GM12878 (cell line): ENCODE measurements at regions not wholly inside any gene's neighbourhood (a gene's known extent, or its start where the extent isn't known, plus 50 kb on each side); places are given as distances from the start of the nearest gene placed in this dataset.

Experiments used
- ATAC-seq: fragments of 200-7000 bp; cut with Tn5 transposase; 3 replicates; pipeline ENCODE4 v1.9.1; 2020; ENCODE audit warnings: mild to moderate bottlenecking, moderate library complexity
- BruUV-seq: library from RNA; stranded (reverse); fragments of 400-500 nt; replicated peaks from 2 replicates; lab custom pipeline; 2021; lab: Mats Ljungman, UMichigan
- CTCF ChIA-PET: fragments of 300-600 bp; sonication (Branson Sonifier 250); formaldehyde crosslinking; extraction: SDS; loops from one replicate; lab custom pipeline; 2021; ENCODE audit warnings: inconsistent platforms; lab: Yijun Ruan, JAX
- POLR2A ChIA-PET: fragments of 350-600 bp; formaldehyde crosslinking; extraction: SDS; loops from one replicate; lab custom pipeline; 2021; ENCODE audit warnings: inconsistent platforms; lab: Charles Lee
- RAD21 ChIA-PET: fragments of 300-600 bp; sonication (Branson Sonifier 250); formaldehyde crosslinking; loops from one replicate; lab custom pipeline; 2023; ENCODE audit warnings: antibody characterized with exemption; ENCODE audit not compliant: unreplicated experiment; lab: Charles Lee
- SMC1A ChIA-PET: fragments of 300-600 bp; sonication (Branson Sonifier 250); formaldehyde crosslinking; loops from one replicate; lab custom pipeline; 2023; ENCODE audit not compliant: unreplicated experiment, uncharacterized antibody; lab: Charles Lee
- DNase-seq: peaks from one replicate; pipeline ENCODE4 v3.0.0-alpha.2; 2011; ENCODE audit warnings: low read depth, low spot score
- FAIRE-seq: peaks from 3 replicates; lab custom pipeline; 2011; peaks lifted over from hg19 to GRCh38; lab: Jason Lieb, UNC
- H2AFZ ChIP-seq: 2 replicates; pipeline ENCODE4 v1.6.0; 2011; ENCODE audit warnings: low read depth, low read length, control low read depth; ENCODE audit not compliant: control insufficient read depth
- H3K27ac ChIP-seq: 2 replicates; pipeline ENCODE4 v1.5.1; 2011; ENCODE audit warnings: control low read depth; ENCODE audit not compliant: control insufficient read depth, insufficient read depth
- H3K27me3 ChIP-seq, 2 experiments: replicated peaks in 1 of 2; 2 replicates each; pipeline versions ENCODE4 v1.6.0 to v1.6.1; 2011; ENCODE audit warnings: low read length in 1 of 2; ENCODE audit not compliant: control insufficient read depth in 2 of 2, insufficient read depth in 2 of 2
- H3K36me3 ChIP-seq, 2 experiments: 2 replicates each; pipeline ENCODE4 v1.5.1; 2011; ENCODE audit warnings: low read length in 1 of 2; ENCODE audit not compliant: control insufficient read depth in 2 of 2, insufficient read depth in 2 of 2
- H3K4me1 ChIP-seq: 2 replicates; pipeline ENCODE4 v1.6.1; 2011; ENCODE audit warnings: mild to moderate bottlenecking, low read length, moderate library complexity, mixed read lengths; ENCODE audit not compliant: control insufficient read depth, insufficient read depth
- H3K4me2 ChIP-seq: 2 replicates; pipeline ENCODE4 v1.6.0; 2011; ENCODE audit warnings: control low read depth; ENCODE audit not compliant: control insufficient read depth, insufficient read depth
- H3K4me3 ChIP-seq: fragments of 200-600 bp; sonication (generic); 2 replicates; pipeline ENCODE4 v1.5.1; 2016
- H3K79me2 ChIP-seq: 2 replicates; pipeline ENCODE4 v1.6.0; 2011; ENCODE audit warnings: low read length; ENCODE audit not compliant: control insufficient read depth, insufficient read depth
- H3K9ac ChIP-seq: 2 replicates; pipeline ENCODE4 v1.8.0; 2011; ENCODE audit warnings: low read length, control low read depth, mixed read lengths; ENCODE audit not compliant: control insufficient read depth, insufficient read depth
- H3K9me3 ChIP-seq: replicated peaks from 3 replicates; pipeline ENCODE4 v1.5.1; 2011; ENCODE audit warnings: mild to moderate bottlenecking, low read length; ENCODE audit not compliant: control insufficient read depth, insufficient read depth
- H4K20me1 ChIP-seq: 2 replicates; pipeline ENCODE4 v1.6.0; 2011; ENCODE audit not compliant: control insufficient read depth, insufficient read depth
- CBFB ChIP-seq: IDR thresholded peaks from 2 replicates; pipeline ENCODE4 v1.6.1; 2016; ENCODE audit warnings: antibody characterized with exemption, low read depth
- HDAC2 ChIP-seq: fragments of 200-600 bp; sonication (generic); IDR thresholded peaks from 2 replicates; pipeline ENCODE4 v1.6.1; 2017
- JUNB ChIP-seq: IDR thresholded peaks from 2 replicates; pipeline ENCODE4 v1.6.1; 2016; ENCODE audit warnings: antibody characterized with exemption, mild to moderate bottlenecking
- JUND ChIP-seq: IDR thresholded peaks from 2 replicates; pipeline ENCODE4 v1.6.1; 2012; ENCODE audit warnings: low read depth, mild to moderate bottlenecking, low read length, improper control_type of control experiment, moderate library complexity
- NRF1 ChIP-seq: conservative IDR thresholded peaks from 2 replicates; pipeline ENCODE4 v1.6.1; 2011; ENCODE audit warnings: mild to moderate bottlenecking, low read depth, low read length, improper control_type of control experiment
- RAD51 ChIP-seq: fragments of 450-650 bp; IDR thresholded peaks from 2 replicates; pipeline ENCODE4 v1.6.1; 2016; ENCODE audit warnings: moderate library complexity, mild to moderate bottlenecking, inconsistent platforms
- STAT3 ChIP-seq: IDR thresholded peaks from 2 replicates; pipeline ENCODE4 v1.6.1; 2011; ENCODE audit warnings: low read depth, low read length, improper control_type of control experiment
- WGBS: methylation state at CpG from one replicate; pipeline ENCODE4 v1.1.6; 2016; ENCODE audit warnings: low lambda C conversion rate; ENCODE audit not compliant: insufficient replicate concordance, insufficient coverage; ENCODE audit errors: missing lambda C conversion rate; 5-methylcytosine and 5-hydroxymethylcytosine counted together
- in situ Hi-C: fragments of 300-500 bp; cut with MboI; formaldehyde crosslinking; loops from 9 replicates; pipeline ENCODE4 v1.14.3; 2018; ENCODE audit warnings: mixed read lengths
- intact Hi-C: fragments of 100-400 bp; cut with micrococcal nuclease; formaldehyde crosslinking; loops from one replicate; pipeline ENCODE4 v1.14.2; 2022; ENCODE audit not compliant: unreplicated experiment
- TF ChIP-seq, protein P1 (sequence below): IDR thresholded peaks from 2 replicates; pipeline ENCODE4 v1.6.1; 2012; ENCODE audit warnings: low read depth, low read length, improper control_type of control experiment
- TF ChIP-seq, protein P2 (sequence below): IDR thresholded peaks from 2 replicates; pipeline ENCODE4 v1.6.1; 2012; ENCODE audit warnings: low read depth, low read length, improper control_type of control experiment
- TF ChIP-seq, protein P3 (sequence below): IDR thresholded peaks from 2 replicates; pipeline ENCODE4 v1.6.1; 2012; ENCODE audit warnings: low read length, inconsistent platforms

- Histone ChIP-seq H3K27me3 (no peaks in the 10 kb centered on the region), H3K79me2 (no peaks in the 10 kb centered on the region), H3K36me3 (no peaks in the 10 kb centered on the region), H4K20me1 (no peaks in the 10 kb centered on the region), H2AFZ (no peak overlapping the region), H3K4me2 (no peak overlapping the region), H3K27ac (no peak overlapping the region), H3K9me3 (no peaks in the 10 kb centered on the region), H3K4me1 (no peaks in the 10 kb centered on the region), H3K4me3 (no peak overlapping the region), H3K9ac (no peak overlapping the region)
- WGBS = 41% methylated on average over 2 of the region's 2 CpGs
- DNase-seq = no peak
- intact Hi-C loops (no loop called here), in situ Hi-C loops (no loop called here)
- ATAC-seq = peak; percentile 64
- no TSS peak for BruUV-seq
- POLR2A ChIA-PET = no interaction called here
- SMC1A ChIA-PET = interaction anchor here (1.0 to 1.5 kb wide), 4 partner anchors 14 to 250 kb away, joined by 3 to 6 read pairs (median 4); no protein-coding TSS in a partner anchor
- RAD21 ChIA-PET = no interaction called here
- FAIRE-seq = no peak
- CTCF ChIA-PET = no interaction called here
- no peak for TF ChIP-seq CBFB
- TF ChIP-seq JUNB = 0 out of 2 replicates have a peak, but pooled peaks have one; percentile 12
Measured at GRCh38 chr7:125504848-125505247, 575.2 kb upstream of the POT1 start.

DNA sequence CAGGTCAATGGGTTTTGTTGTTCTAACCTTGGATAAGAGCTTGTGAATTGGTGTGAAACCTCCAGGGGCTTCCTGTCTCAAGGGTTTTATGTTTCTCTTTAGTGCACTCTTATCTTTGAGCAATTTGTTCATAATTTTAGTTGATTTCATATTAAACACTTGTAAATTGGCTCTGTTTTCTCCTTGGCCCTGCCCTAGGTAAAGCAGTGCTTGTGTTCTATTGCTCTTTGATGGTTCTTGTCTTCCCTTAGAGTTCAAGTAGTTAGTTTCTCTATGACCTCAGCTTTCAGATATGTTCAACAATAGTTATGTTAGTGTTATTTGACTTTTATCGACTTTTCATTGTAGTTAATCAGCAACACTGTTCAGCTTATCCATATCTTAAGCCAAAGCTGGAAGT is 566.4 kb upstream of the POT1 start:
- Histone ChIP-seq H3K36me3 (no peaks in the 10 kb centered on the region), H3K79me2 (no peaks in the 10 kb centered on the region), H3K9ac (no peak overlapping the region), H3K4me2 (no peak overlapping the region), H3K4me1 (no peaks in the 10 kb centered on the region), H4K20me1 (no peaks in the 10 kb centered on the region), H2AFZ (no peak overlapping the region), H3K27me3 (no peaks in the 10 kb centered on the region), H3K4me3 (no peak overlapping the region), H3K27ac (no peak overlapping the region), H3K9me3 (no peaks in the 10 kb centered on the region)
- TF ChIP-seq, protein P1, sequence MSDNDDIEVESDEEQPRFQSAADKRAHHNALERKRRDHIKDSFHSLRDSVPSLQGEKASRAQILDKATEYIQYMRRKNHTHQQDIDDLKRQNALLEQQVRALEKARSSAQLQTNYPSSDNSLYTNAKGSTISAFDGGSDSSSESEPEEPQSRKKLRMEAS = no peak
- TF ChIP-seq HDAC2 = no peak
- TF ChIP-seq JUND = no peak
- TF ChIP-seq, protein P2, sequence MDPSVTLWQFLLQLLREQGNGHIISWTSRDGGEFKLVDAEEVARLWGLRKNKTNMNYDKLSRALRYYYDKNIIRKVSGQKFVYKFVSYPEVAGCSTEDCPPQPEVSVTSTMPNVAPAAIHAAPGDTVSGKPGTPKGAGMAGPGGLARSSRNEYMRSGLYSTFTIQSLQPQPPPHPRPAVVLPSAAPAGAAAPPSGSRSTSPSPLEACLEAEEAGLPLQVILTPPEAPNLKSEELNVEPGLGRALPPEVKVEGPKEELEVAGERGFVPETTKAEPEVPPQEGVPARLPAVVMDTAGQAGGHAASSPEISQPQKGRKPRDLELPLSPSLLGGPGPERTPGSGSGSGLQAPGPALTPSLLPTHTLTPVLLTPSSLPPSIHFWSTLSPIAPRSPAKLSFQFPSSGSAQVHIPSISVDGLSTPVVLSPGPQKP = no peak
- TF ChIP-seq RAD51 = no peak
- TF ChIP-seq NRF1 = no peak
- TF ChIP-seq STAT3 = no peak
- TF ChIP-seq, protein P3, sequence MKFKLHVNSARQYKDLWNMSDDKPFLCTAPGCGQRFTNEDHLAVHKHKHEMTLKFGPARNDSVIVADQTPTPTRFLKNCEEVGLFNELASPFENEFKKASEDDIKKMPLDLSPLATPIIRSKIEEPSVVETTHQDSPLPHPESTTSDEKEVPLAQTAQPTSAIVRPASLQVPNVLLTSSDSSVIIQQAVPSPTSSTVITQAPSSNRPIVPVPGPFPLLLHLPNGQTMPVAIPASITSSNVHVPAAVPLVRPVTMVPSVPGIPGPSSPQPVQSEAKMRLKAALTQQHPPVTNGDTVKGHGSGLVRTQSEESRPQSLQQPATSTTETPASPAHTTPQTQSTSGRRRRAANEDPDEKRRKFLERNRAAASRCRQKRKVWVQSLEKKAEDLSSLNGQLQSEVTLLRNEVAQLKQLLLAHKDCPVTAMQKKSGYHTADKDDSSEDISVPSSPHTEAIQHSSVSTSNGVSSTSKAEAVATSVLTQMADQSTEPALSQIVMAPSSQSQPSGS = no peak
- ChIA-PET CTCF (no interaction called here), SMC1A (interaction anchor here (1.0 kb wide), 1 partner anchor 105 kb away, joined by 3 read pairs; no protein-coding TSS in a partner anchor), POLR2A (no interaction called here), RAD21 (no interaction called here)
- BruUV-seq = no TSS peak
- FAIRE-seq = no peak
- intact Hi-C loops (no loop called here), in situ Hi-C loops (no loop called here)
- WGBS = 27% methylated on average over 1 of the region's 1 CpG
- DNase-seq = no peak
- no peak for ATAC-seq
